H9 (cell line): ENCODE measurements at regions not wholly inside any gene's neighbourhood (a gene's known extent, or its start where the extent isn't known, plus 50 kb on each side); places are given as distances from the start of the nearest gene placed in this dataset.

Experiments
- DNase-seq: peaks from one replicate; pipeline ENCODE4 v3.0.0-alpha.2; 2017
- H2AFZ ChIP-seq: one replicate; pipeline ENCODE4 v1.6.1; 2013; ENCODE audit warnings: mild to moderate bottlenecking, low read length, control low read depth, moderate library complexity
- H2AK5ac ChIP-seq: 2 replicates; pipeline ENCODE4 v1.6.1; 2013; ENCODE audit warnings: low read length, control low read depth, mixed read lengths; ENCODE audit not compliant: insufficient read length
- H2BK120ac ChIP-seq: one replicate; pipeline ENCODE4 v1.6.1; 2013; ENCODE audit warnings: low read depth, mild to moderate bottlenecking, low read length, control low read depth, inconsistent platforms; ENCODE audit not compliant: poor library complexity, severe bottlenecking
- H2BK12ac ChIP-seq: 2 replicates; pipeline ENCODE4 v1.6.1; 2013; ENCODE audit warnings: low read length, control low read depth, mixed read lengths, low read depth; ENCODE audit not compliant: insufficient read length
- H2BK15ac ChIP-seq: 2 replicates; pipeline ENCODE4 v1.6.1; 2013; ENCODE audit warnings: low read depth, low read length, control low read depth
- H2BK20ac ChIP-seq: one replicate; pipeline ENCODE4 v1.6.1; 2013; ENCODE audit warnings: low read depth, mild to moderate bottlenecking, low read length, control low read depth, inconsistent platforms; ENCODE audit not compliant: poor library complexity, severe bottlenecking
- H2BK5ac ChIP-seq: 2 replicates; pipeline ENCODE4 v1.6.1; 2013; ENCODE audit warnings: low read length, control low read depth, mixed read lengths; ENCODE audit not compliant: insufficient read length
- H3K14ac ChIP-seq: 2 replicates; pipeline ENCODE4 v1.6.1; 2013; ENCODE audit warnings: low read length, control low read depth; ENCODE audit not compliant: insufficient read depth
- H3K18ac ChIP-seq: 2 replicates; pipeline ENCODE4 v1.6.1; 2013; ENCODE audit warnings: low read depth, mild to moderate bottlenecking, mixed read lengths, low read length, control low read depth; ENCODE audit not compliant: insufficient read length
- H3K23ac ChIP-seq: 2 replicates; pipeline ENCODE4 v1.6.1; 2013; ENCODE audit warnings: low read length, control low read depth, mixed read lengths, low read depth; ENCODE audit not compliant: insufficient read length
- H3K23me2 ChIP-seq: 2 replicates; pipeline ENCODE4 v1.6.1; 2013; ENCODE audit warnings: low read depth, mild to moderate bottlenecking, mixed read lengths, low read length, control low read depth; ENCODE audit not compliant: insufficient read length, poor library complexity, severe bottlenecking
- H3K27ac ChIP-seq: 2 replicates; pipeline ENCODE4 v1.5.1; 2013; ENCODE audit warnings: low read length, control low read depth, mixed read lengths, low read depth; ENCODE audit not compliant: insufficient read length
- H3K27me3 ChIP-seq: 2 replicates; pipeline ENCODE4 v1.6.1; 2013; ENCODE audit warnings: low read length, control low read depth, inconsistent platforms; ENCODE audit not compliant: insufficient read depth
- H3K4ac ChIP-seq: 2 replicates; pipeline ENCODE4 v1.6.1; 2013; ENCODE audit warnings: low read depth, mild to moderate bottlenecking, control low read depth, inconsistent platforms, low read length, moderate library complexity
- H3K4me1 ChIP-seq: 2 replicates; pipeline ENCODE4 v1.6.1; 2013; ENCODE audit warnings: low read length, control low read depth, inconsistent platforms; ENCODE audit not compliant: insufficient read depth
- H3K4me2 ChIP-seq: 2 replicates; pipeline ENCODE4 v1.6.1; 2013; ENCODE audit warnings: low read length, control low read depth, mixed read lengths; ENCODE audit not compliant: insufficient read length, insufficient read depth
- H3K56ac ChIP-seq: 2 replicates; pipeline ENCODE4 v1.6.1; 2013; ENCODE audit warnings: low read depth, mild to moderate bottlenecking, mixed read lengths, low read length, control low read depth; ENCODE audit not compliant: insufficient read length
- H3K79me1 ChIP-seq: 2 replicates; pipeline ENCODE4 v1.6.1; 2013; ENCODE audit warnings: low read depth, mild to moderate bottlenecking, moderate library complexity, low read length, control low read depth, inconsistent platforms; ENCODE audit not compliant: insufficient read depth, poor library complexity, severe bottlenecking
- H3K79me2 ChIP-seq: 2 replicates; pipeline ENCODE4 v1.6.1; 2013; ENCODE audit warnings: low read length, control low read depth, inconsistent platforms; ENCODE audit not compliant: insufficient read depth
- H3K9ac ChIP-seq: 2 replicates; pipeline ENCODE4 v1.6.1; 2013; ENCODE audit warnings: low read length, control low read depth, mixed read lengths; ENCODE audit not compliant: insufficient read length; ENCODE audit errors: extremely low read depth
- H3K9me3 ChIP-seq: one replicate; pipeline ENCODE4 v1.6.1; 2013; ENCODE audit warnings: low read depth, low read length, inconsistent platforms; ENCODE audit not compliant: control insufficient read depth
- H3T11ph ChIP-seq: one replicate; pipeline ENCODE4 v1.6.1; 2013; ENCODE audit warnings: mild to moderate bottlenecking, low read length, control low read depth, inconsistent platforms
- H4K20me1 ChIP-seq: one replicate; pipeline ENCODE4 v1.6.1; 2013; ENCODE audit not compliant: control insufficient read depth, insufficient read length, insufficient read depth
- H4K5ac ChIP-seq: 2 replicates; pipeline ENCODE4 v1.6.1; 2013; ENCODE audit warnings: low read depth, mild to moderate bottlenecking, mixed read lengths, low read length, control low read depth; ENCODE audit not compliant: insufficient read length
- H4K8ac ChIP-seq: replicated peaks from 2 replicates; pipeline ENCODE4 v1.6.1; 2013; ENCODE audit warnings: low read length, control low read depth, mixed read lengths, low read depth; ENCODE audit not compliant: insufficient read length
- H4K91ac ChIP-seq: 2 replicates; pipeline ENCODE4 v1.6.1; 2013; ENCODE audit warnings: low read depth, mild to moderate bottlenecking, moderate library complexity, mixed read lengths, low read length, control low read depth; ENCODE audit not compliant: insufficient read length
- H3K27ac Mint-ChIP-seq, 3 experiments: 2 replicates in 2 of 3; 3 replicates in 1 of 3; pipeline ENCODE4 v1.8.0; 2020 to 2021; ENCODE audit warnings: mixed read lengths in 3 of 3, mild to moderate bottlenecking in 1 of 3, moderate library complexity in 1 of 3
- H3K27me3 Mint-ChIP-seq: 2 replicates; pipeline ENCODE4 v1.8.0; 2021; ENCODE audit warnings: low read depth, mild to moderate bottlenecking, moderate library complexity, mixed read lengths
- H3K36me3 Mint-ChIP-seq, 3 experiments: 2 replicates in 2 of 3; 3 replicates in 1 of 3; pipeline ENCODE4 v1.8.0; 2020 to 2021; ENCODE audit warnings: low read depth in 3 of 3, mixed read lengths in 3 of 3; ENCODE audit not compliant: insufficient read depth in 1 of 3
- H3K4me1 Mint-ChIP-seq, 2 experiments: 2 replicates each; pipeline ENCODE4 v1.8.0; 2020; ENCODE audit warnings: mixed read lengths in 2 of 2
- H3K4me3 Mint-ChIP-seq, 2 experiments: 2 replicates in 1 of 2; 3 replicates in 1 of 2; pipeline ENCODE4 v1.8.0; 2020 to 2021; ENCODE audit warnings: mild to moderate bottlenecking in 2 of 2, mixed read lengths in 2 of 2, moderate library complexity in 1 of 2
- H3K9me3 Mint-ChIP-seq, 2 experiments: 2 replicates in 1 of 2; 3 replicates in 1 of 2; pipeline ENCODE4 v1.8.0; 2020; ENCODE audit warnings: mild to moderate bottlenecking in 2 of 2, mixed read lengths in 2 of 2, moderate library complexity in 1 of 2
- WGBS: extraction: QIAGEN DNeasy Blood & Tissue Kit; methylation state at CpG from one replicate; pipeline ENCODE4 v1.1.7; 2013; ENCODE audit warnings: missing lambda C conversion rate, low lambda C conversion rate, mixed read lengths; ENCODE audit not compliant: insufficient read length; ENCODE audit errors: extremely low coverage; 5-methylcytosine and 5-hydroxymethylcytosine counted together
- TF ChIP-seq, protein P1 (sequence below): fragments of 200-600 bp; sonication (generic); conservative IDR thresholded peaks from 3 replicates; pipeline ENCODE4 v1.8.0; 2021; ENCODE audit warnings: antibody characterized with exemption, mild to moderate bottlenecking

DNA sequence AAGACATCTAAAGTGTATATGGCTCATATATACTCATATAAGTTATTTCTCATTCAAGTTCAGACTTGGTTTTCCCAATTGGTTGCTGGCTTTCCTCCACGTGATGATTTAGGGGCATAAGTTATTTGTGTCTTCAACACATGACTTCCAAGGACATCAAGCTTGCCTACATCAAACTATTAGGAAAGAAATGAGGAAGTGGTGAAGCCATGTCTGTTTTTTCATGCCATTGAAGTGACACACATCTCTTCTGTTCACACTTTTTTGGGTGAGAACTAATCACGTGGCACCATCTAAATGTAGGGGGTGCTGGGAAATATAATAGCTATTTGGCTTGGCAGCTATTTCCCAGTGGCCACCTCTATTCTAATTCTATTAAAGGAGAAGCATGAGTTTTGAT lies 282.1 kb downstream of the OMA1 start:
- H2AK5ac ChIP-seq = no peak overlapping the region
- Mint-ChIP-seq H3K4me3 (no peak overlapping the region), H3K9me3 (no peaks in the 10 kb centered on the region; a peak in 2 of 5 replicates), H3K4me1 (peaks cover 0 to 4% of the 10 kb centered on the region in 2 experiments; a peak in 3 of 4 replicates), H3K27ac (no peak overlapping the region), H3K27me3 (peaks cover 2% of the 10 kb centered on the region), H3K36me3 (no peaks in the 10 kb centered on the region; a peak in 1 of 7 replicates)
- H3K27ac ChIP-seq = no peak overlapping the region
- no peak overlapping the region for H3K18ac ChIP-seq
- no peak for DNase-seq
- H3K4me2 ChIP-seq = no peak overlapping the region
- H2BK20ac ChIP-seq = no peak overlapping the region
- H2BK15ac ChIP-seq = no peak overlapping the region
- no peak overlapping the region for H2BK120ac ChIP-seq
- H3K79me1 ChIP-seq = no peaks in the 10 kb centered on the region
- H3T11ph ChIP-seq = no peak overlapping the region
- no CpG with 5 or more reads among the region's 2 CpGs for WGBS
- no peaks in the 10 kb centered on the region for H3K23me2 ChIP-seq
- no peak overlapping the region for H4K8ac ChIP-seq
- no peaks in the 10 kb centered on the region for H3K79me2 ChIP-seq
- H3K23ac ChIP-seq = no peak overlapping the region
- no peak overlapping the region for H3K14ac ChIP-seq
- H3K4me1 ChIP-seq = no peaks in the 10 kb centered on the region
- no peaks in the 10 kb centered on the region for H4K20me1 ChIP-seq
- no peak overlapping the region for H2AFZ ChIP-seq
- H4K5ac ChIP-seq = no peak overlapping the region
- no peak overlapping the region for H4K91ac ChIP-seq
- H3K4ac ChIP-seq = no peak overlapping the region
- no peak overlapping the region for H3K56ac ChIP-seq
- no peaks in the 10 kb centered on the region for H3K9me3 ChIP-seq
- no peak overlapping the region for H2BK12ac ChIP-seq
- no peaks in the 10 kb centered on the region for H3K27me3 ChIP-seq
- no peak overlapping the region for H2BK5ac ChIP-seq
- no peak overlapping the region for H3K9ac ChIP-seq
- TF ChIP-seq, protein P1, sequence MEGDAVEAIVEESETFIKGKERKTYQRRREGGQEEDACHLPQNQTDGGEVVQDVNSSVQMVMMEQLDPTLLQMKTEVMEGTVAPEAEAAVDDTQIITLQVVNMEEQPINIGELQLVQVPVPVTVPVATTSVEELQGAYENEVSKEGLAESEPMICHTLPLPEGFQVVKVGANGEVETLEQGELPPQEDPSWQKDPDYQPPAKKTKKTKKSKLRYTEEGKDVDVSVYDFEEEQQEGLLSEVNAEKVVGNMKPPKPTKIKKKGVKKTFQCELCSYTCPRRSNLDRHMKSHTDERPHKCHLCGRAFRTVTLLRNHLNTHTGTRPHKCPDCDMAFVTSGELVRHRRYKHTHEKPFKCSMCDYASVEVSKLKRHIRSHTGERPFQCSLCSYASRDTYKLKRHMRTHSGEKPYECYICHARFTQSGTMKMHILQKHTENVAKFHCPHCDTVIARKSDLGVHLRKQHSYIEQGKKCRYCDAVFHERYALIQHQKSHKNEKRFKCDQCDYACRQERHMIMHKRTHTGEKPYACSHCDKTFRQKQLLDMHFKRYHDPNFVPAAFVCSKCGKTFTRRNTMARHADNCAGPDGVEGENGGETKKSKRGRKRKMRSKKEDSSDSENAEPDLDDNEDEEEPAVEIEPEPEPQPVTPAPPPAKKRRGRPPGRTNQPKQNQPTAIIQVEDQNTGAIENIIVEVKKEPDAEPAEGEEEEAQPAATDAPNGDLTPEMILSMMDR = no peak
